ENCODE measurements at regions not wholly inside any gene's neighbourhood (a gene's known extent, or its start where the extent isn't known, plus 50 kb on each side); places are given as distances from the start of the nearest gene placed in this dataset.

GRCh38 chr4:20043991-20044390 is 207.7 kb upstream of the SLIT2 start:
- Histone ChIP-seq H4K8ac (ENCODE audit: low read length) (no peak overlapping the region), H2BK5ac (ENCODE audit: low read depth, low read length, poor library complexity, severe bottlenecking) (no peak overlapping the region), H3K9me3 (ENCODE audit: control insufficient read depth, low read length) (no peaks in the 10 kb centered on the region), H2BK15ac (ENCODE audit: low read depth, poor library complexity, severe bottlenecking) (no peak overlapping the region), H4K91ac (ENCODE audit: low read length) (no peak overlapping the region), H3K27ac (ENCODE audit: low read length, poor library complexity, severe bottlenecking) (no peak overlapping the region), H3K18ac (ENCODE audit: low read depth in 1 of 2, low read length in 2 of 2) (no peak overlapping the region), H3K4ac (ENCODE audit: low read depth in 1 of 2, low read length in 2 of 2) (no peak overlapping the region), H3K23ac (ENCODE audit: low read length in 2 of 2) (no peak overlapping the region), H3K27me3 (ENCODE audit: control insufficient read depth in 1 of 2, insufficient read depth in 1 of 2, low read length in 2 of 2) (no peaks in the 10 kb centered on the region), H3K36me3 (ENCODE audit: control insufficient read depth in 1 of 2, insufficient read depth in 2 of 2, low read depth in 1 of 2, low read length in 2 of 2) (no peaks in the 10 kb centered on the region), H3K4me1 (ENCODE audit: control insufficient read depth, insufficient read depth, low read depth, low read length) (no peaks in the 10 kb centered on the region), H2BK120ac (ENCODE audit: low read depth, low read length) (no peak overlapping the region), H3K79me1 (replicated peaks; ENCODE audit: low read length, poor library complexity, severe bottlenecking) (no peaks in the 10 kb centered on the region), H2AFZ (ENCODE audit: low read depth, low read length) (no peak overlapping the region), H2AK5ac (ENCODE audit: low read length, severe bottlenecking) (no peak overlapping the region), H3K4me3 (ENCODE audit: insufficient read depth in 1 of 2, low read depth in 1 of 2, low read length in 2 of 2) (no peak overlapping the region), H2BK12ac (ENCODE audit: low read length in 2 of 2) (no peak overlapping the region), H3K4me2 (ENCODE audit: low read length, poor library complexity, severe bottlenecking) (no peak overlapping the region), H3K9ac (ENCODE audit: low read length) (no peak overlapping the region), H3K14ac (ENCODE audit: low read length in 2 of 2) (no peak overlapping the region)
- peak; percentile 3 for DNase-seq
- WGBS = 18% methylated on average over 1 of the region's 1 CpG

- no peaks in the 10 kb centered on the region for H3K4me1 ChIP-seq (ENCODE audit: control insufficient read depth, insufficient read depth, low read depth, low read length)
- H3K23ac ChIP-seq (ENCODE audit: low read length in 2 of 2) = no peak overlapping the region
- H3K18ac ChIP-seq (ENCODE audit: low read depth in 1 of 2, low read length in 2 of 2) = no peak overlapping the region
- H3K4me3 ChIP-seq (ENCODE audit: insufficient read depth in 1 of 2, low read depth in 1 of 2, low read length in 2 of 2) = no peak overlapping the region
- H2BK15ac ChIP-seq (ENCODE audit: low read depth, poor library complexity, severe bottlenecking) = no peak overlapping the region
- DNase-seq = no peak
- no peak overlapping the region for H4K91ac ChIP-seq (ENCODE audit: low read length)
- H3K9me3 ChIP-seq (ENCODE audit: control insufficient read depth, low read length) = no peaks in the 10 kb centered on the region
- H3K14ac ChIP-seq (ENCODE audit: low read length in 2 of 2) = no peak overlapping the region
- no peak overlapping the region for H2BK120ac ChIP-seq (ENCODE audit: low read depth, low read length)
- H3K4ac ChIP-seq (ENCODE audit: low read depth in 1 of 2, low read length in 2 of 2) = no peak overlapping the region
- H3K9ac ChIP-seq (ENCODE audit: low read length) = no peak overlapping the region
- 85% methylated on average over 4 of the region's 4 CpGs for WGBS
- no peak overlapping the region for H2BK12ac ChIP-seq (ENCODE audit: low read length in 2 of 2)
- H3K79me1 ChIP-seq (replicated peaks; ENCODE audit: low read length, poor library complexity, severe bottlenecking) = no peaks in the 10 kb centered on the region
- no peak overlapping the region for H2AK5ac ChIP-seq (ENCODE audit: low read length, severe bottlenecking)
- H3K27ac ChIP-seq (ENCODE audit: low read length, poor library complexity, severe bottlenecking) = no peak overlapping the region
- no peaks in the 10 kb centered on the region for H3K36me3 ChIP-seq (ENCODE audit: control insufficient read depth in 1 of 2, insufficient read depth in 2 of 2, low read depth in 1 of 2, low read length in 2 of 2)
- H3K4me2 ChIP-seq (ENCODE audit: low read length, poor library complexity, severe bottlenecking) = no peak overlapping the region
- no peaks in the 10 kb centered on the region for H3K27me3 ChIP-seq (ENCODE audit: control insufficient read depth in 1 of 2, insufficient read depth in 1 of 2, low read length in 2 of 2)
- no peak overlapping the region for H4K8ac ChIP-seq (ENCODE audit: low read length)
- no peak overlapping the region for H2BK5ac ChIP-seq (ENCODE audit: low read depth, low read length, poor library complexity, severe bottlenecking)
- no peak overlapping the region for H2AFZ ChIP-seq (ENCODE audit: low read depth, low read length)
These were observed 208.9 kb upstream of the SLIT2 start for GRCh38 chr4:20042769-20043168.

GRCh38 chr4:20041839-20042407 is 209.8 kb upstream of the SLIT2 start:
- H2BK5ac ChIP-seq (ENCODE audit: low read depth, low read length, poor library complexity, severe bottlenecking) = no peak overlapping the region
- DNase-seq = no peak
- no peak overlapping the region for H3K14ac ChIP-seq (ENCODE audit: low read length in 2 of 2)
- H3K27me3 ChIP-seq (ENCODE audit: control insufficient read depth in 1 of 2, insufficient read depth in 1 of 2, low read length in 2 of 2) = no peaks in the 10 kb centered on the region
- H2BK15ac ChIP-seq (ENCODE audit: low read depth, poor library complexity, severe bottlenecking) = no peak overlapping the region
- H3K4me3 ChIP-seq (ENCODE audit: insufficient read depth in 1 of 2, low read depth in 1 of 2, low read length in 2 of 2) = no peak overlapping the region
- H3K79me1 ChIP-seq (replicated peaks; ENCODE audit: low read length, poor library complexity, severe bottlenecking) = no peaks in the 10 kb centered on the region
- WGBS = 81% methylated on average over 1 of the region's 2 CpGs
- no peak overlapping the region for H3K18ac ChIP-seq (ENCODE audit: low read depth in 1 of 2, low read length in 2 of 2)
- H3K9ac ChIP-seq (ENCODE audit: low read length) = no peak overlapping the region
- no peak overlapping the region for H2AFZ ChIP-seq (ENCODE audit: low read depth, low read length)
- no peaks in the 10 kb centered on the region for H3K4me1 ChIP-seq (ENCODE audit: control insufficient read depth, insufficient read depth, low read depth, low read length)
- H3K9me3 ChIP-seq (ENCODE audit: control insufficient read depth, low read length) = no peaks in the 10 kb centered on the region
- H3K23ac ChIP-seq (ENCODE audit: low read length in 2 of 2) = no peak overlapping the region
- no peak overlapping the region for H4K91ac ChIP-seq (ENCODE audit: low read length)
- H4K8ac ChIP-seq (ENCODE audit: low read length) = no peak overlapping the region
- H2BK120ac ChIP-seq (ENCODE audit: low read depth, low read length) = no peak overlapping the region
- H3K36me3 ChIP-seq (ENCODE audit: control insufficient read depth in 1 of 2, insufficient read depth in 2 of 2, low read depth in 1 of 2, low read length in 2 of 2) = no peaks in the 10 kb centered on the region
- no peak overlapping the region for H2BK12ac ChIP-seq (ENCODE audit: low read length in 2 of 2)
- H2AK5ac ChIP-seq (ENCODE audit: low read length, severe bottlenecking) = no peak overlapping the region
- no peak overlapping the region for H3K4me2 ChIP-seq (ENCODE audit: low read length, poor library complexity, severe bottlenecking)
- H3K27ac ChIP-seq (ENCODE audit: low read length, poor library complexity, severe bottlenecking) = no peak overlapping the region
- no peak overlapping the region for H3K4ac ChIP-seq (ENCODE audit: low read depth in 1 of 2, low read length in 2 of 2)

GRCh38 chr4:20037745-20038144 is 214.0 kb upstream of the SLIT2 start:
- Histone ChIP-seq H3K9ac (ENCODE audit: low read length) (peak overlapping the region; percentile 69), H3K4ac (ENCODE audit: low read depth in 1 of 2, low read length in 2 of 2) (no peak overlapping the region), H4K8ac (ENCODE audit: low read length) (no peak overlapping the region), H3K4me3 (ENCODE audit: insufficient read depth in 1 of 2, low read depth in 1 of 2, low read length in 2 of 2) (peak overlapping the region in 1 of 2 experiments; percentile 69), H3K23ac (ENCODE audit: low read length in 2 of 2) (no peak overlapping the region), H3K79me1 (replicated peaks; ENCODE audit: low read length, poor library complexity, severe bottlenecking) (no peaks in the 10 kb centered on the region), H2BK15ac (ENCODE audit: low read depth, poor library complexity, severe bottlenecking) (no peak overlapping the region), H2BK5ac (ENCODE audit: low read depth, low read length, poor library complexity, severe bottlenecking) (no peak overlapping the region), H4K91ac (ENCODE audit: low read length) (no peak overlapping the region), H3K18ac (ENCODE audit: low read depth in 1 of 2, low read length in 2 of 2) (no peak overlapping the region), H3K14ac (ENCODE audit: low read length in 2 of 2) (no peak overlapping the region), H2AK5ac (ENCODE audit: low read length, severe bottlenecking) (no peak overlapping the region), H3K27me3 (ENCODE audit: control insufficient read depth in 1 of 2, insufficient read depth in 1 of 2, low read length in 2 of 2) (no peaks in the 10 kb centered on the region), H3K4me2 (ENCODE audit: low read length, poor library complexity, severe bottlenecking) (no peak overlapping the region), H3K9me3 (ENCODE audit: control insufficient read depth, low read length) (no peaks in the 10 kb centered on the region), H3K36me3 (ENCODE audit: control insufficient read depth in 1 of 2, insufficient read depth in 2 of 2, low read depth in 1 of 2, low read length in 2 of 2) (no peaks in the 10 kb centered on the region), H3K27ac (ENCODE audit: low read length, poor library complexity, severe bottlenecking) (no peak overlapping the region), H3K4me1 (ENCODE audit: control insufficient read depth, insufficient read depth, low read depth, low read length) (no peaks in the 10 kb centered on the region), H2BK12ac (ENCODE audit: low read length in 2 of 2) (no peak overlapping the region), H2AFZ (ENCODE audit: low read depth, low read length) (peak overlapping the region; percentile 81), H2BK120ac (ENCODE audit: low read depth, low read length) (no peak overlapping the region)
- DNase-seq = no peak
- 88% methylated on average over 2 of the region's 3 CpGs for WGBS

Measured in mesenchymal stem cell (in vitro differentiated cells and primary cell).